ENCODE measurements at regions not wholly inside any gene's neighbourhood (a gene's known extent, or its start where the extent isn't known, plus 50 kb on each side); places are given as distances from the start of the nearest gene placed in this dataset.

DNA sequence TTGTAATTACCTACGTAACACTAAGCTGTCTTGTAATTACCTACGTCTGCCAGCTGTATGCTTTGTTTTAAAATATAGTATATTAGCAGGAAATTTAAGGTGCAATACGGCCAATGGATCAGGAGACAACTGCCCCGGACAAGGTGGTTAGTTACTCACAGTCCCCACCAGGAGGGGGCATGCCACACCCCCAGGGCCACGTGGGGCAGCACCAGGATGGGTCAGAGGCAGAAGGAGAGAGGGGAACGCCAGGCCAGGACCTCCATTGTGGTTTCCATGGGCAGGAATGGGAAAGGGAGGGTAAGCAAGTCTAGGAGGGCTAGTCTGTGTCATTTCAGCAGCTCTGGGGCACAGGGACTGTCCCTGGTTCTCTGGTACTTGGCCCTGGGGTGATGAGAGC is 140.1 kb downstream of the URI1 start:
- TF ChIP-seq CTCF (IDR thresholded peaks at IDR 0.05; ENCODE audit: poor library complexity) (no peak), EZH2 (IDR thresholded peaks at IDR 0.05; ENCODE audit: borderline replicate concordance) (no peak)
